Nephron (organoid): ENCODE measurements at regions not wholly inside any gene's neighbourhood (a gene's known extent, or its start where the extent isn't known, plus 50 kb on each side); places are given as distances from the start of the nearest gene placed in this dataset.
A peak's percentile ranks its signal among the peaks of the same experiment; 100 is the strongest.
"Not testable (repeated sequence)": the region's sequence is repeated elsewhere in the genome, so short reads cannot be mapped to it uniquely, and the experiment has no call there.

Experiments used
- H3K27ac Mint-ChIP-seq, 3 experiments: 2 replicates each; pipeline ENCODE4 v1.8.0; 2020; ENCODE audit warnings: mixed read lengths in 3 of 3, mild to moderate bottlenecking in 2 of 3, moderate library complexity in 1 of 3
- H3K27me3 Mint-ChIP-seq: 2 replicates; pipeline ENCODE4 v1.8.0; 2021; ENCODE audit warnings: low read depth, mild to moderate bottlenecking, moderate library complexity, mixed read lengths
- H3K36me3 Mint-ChIP-seq: 2 replicates; pipeline ENCODE4 v1.8.0; 2020; ENCODE audit warnings: low read depth, mixed read lengths
- H3K4me1 Mint-ChIP-seq: 2 replicates; pipeline ENCODE4 v1.8.0; 2020; ENCODE audit warnings: mixed read lengths
- H3K4me3 Mint-ChIP-seq, 3 experiments: 2 replicates each; pipeline ENCODE4 v1.8.0; 2020; ENCODE audit warnings: mild to moderate bottlenecking in 3 of 3, mixed read lengths in 3 of 3, moderate library complexity in 2 of 3
- H3K9me3 Mint-ChIP-seq: 2 replicates; pipeline ENCODE4 v1.8.0; 2020; ENCODE audit warnings: mixed read lengths
- CTCF ChIP-seq, 3 experiments: fragments of 200-600 bp; sonication (generic); IDR thresholded peaks; one replicate each; pipeline ENCODE4 v1.5.0; 2021; ENCODE audit warnings: antibody characterized with exemption in 3 of 3; ENCODE audit not compliant: unreplicated experiment in 3 of 3

- no peaks in the 10 kb centered on the region for H3K36me3 Mint-ChIP-seq
- H3K4me1 Mint-ChIP-seq: peaks cover 13% of the 10 kb centered on the region
- H3K4me3 Mint-ChIP-seq: no peak overlapping the region
- H3K9me3 Mint-ChIP-seq: no peaks in the 10 kb centered on the region
- no peak for TF ChIP-seq CTCF (IDR thresholded peaks at IDR 0.05; ENCODE audit: unreplicated experiment in 3 of 3)
- no peak overlapping the region for H3K27ac Mint-ChIP-seq
- peaks cover 7% of the 10 kb centered on the region for H3K27me3 Mint-ChIP-seq
Observed at GRCh38 chr12:30301291-30301690, 394.4 kb downstream of the IPO8 start.

- peaks cover 12% of the 10 kb centered on the region for H3K9me3 Mint-ChIP-seq
- H3K27ac Mint-ChIP-seq: peak overlapping the region; percentile 1 to 67 (median 45)
- no peak overlapping the region for H3K4me3 Mint-ChIP-seq
- no peaks in the 10 kb centered on the region for H3K36me3 Mint-ChIP-seq
- H3K27me3 Mint-ChIP-seq: no peaks in the 10 kb centered on the region
- H3K4me1 Mint-ChIP-seq: peaks cover 8% of the 10 kb centered on the region
- no peak for TF ChIP-seq CTCF (IDR thresholded peaks at IDR 0.05; ENCODE audit: unreplicated experiment in 3 of 3)
Observed at GRCh38 chr12:30296486-30296885, 399.2 kb downstream of the IPO8 start.

GRCh38 chr12:30286345-30286926 is 409.2 kb downstream of the IPO8 start:
- Mint-ChIP-seq H3K27me3 (peaks cover 6% of the 10 kb centered on the region), H3K27ac (no peak overlapping the region), H3K36me3 (no peaks in the 10 kb centered on the region), H3K4me1 (no peaks in the 10 kb centered on the region), H3K9me3 (peaks cover 8% of the 10 kb centered on the region), H3K4me3 (no peak overlapping the region)
- peak; percentile 53 to 70 (median 60) for TF ChIP-seq CTCF (IDR thresholded peaks at IDR 0.05; ENCODE audit: unreplicated experiment in 3 of 3)

- H3K27ac Mint-ChIP-seq: no peak overlapping the region
- H3K36me3 Mint-ChIP-seq: no peaks in the 10 kb centered on the region
- TF ChIP-seq CTCF (IDR thresholded peaks at IDR 0.05; ENCODE audit: unreplicated experiment in 3 of 3): no peak
- H3K9me3 Mint-ChIP-seq: peaks cover 5% of the 10 kb centered on the region
- no peak overlapping the region for H3K4me3 Mint-ChIP-seq
- peaks cover 7% of the 10 kb centered on the region for H3K4me1 Mint-ChIP-seq
- peaks cover 5% of the 10 kb centered on the region for H3K27me3 Mint-ChIP-seq
Observed at GRCh38 chr12:30278401-30278800, 417.3 kb downstream of the IPO8 start.

GRCh38 chr12:30272515-30272914 is 423.2 kb downstream of the IPO8 start:
- H3K4me1 Mint-ChIP-seq: peaks cover 29% of the 10 kb centered on the region
- not testable (repeated sequence) for H3K27ac Mint-ChIP-seq, H3K4me3 Mint-ChIP-seq, H3K9me3 Mint-ChIP-seq, H3K27me3 Mint-ChIP-seq, H3K36me3 Mint-ChIP-seq

- no peak overlapping the region for H3K4me3 Mint-ChIP-seq
- TF ChIP-seq CTCF (IDR thresholded peaks at IDR 0.05; ENCODE audit: unreplicated experiment in 3 of 3): no peak
- H3K9me3 Mint-ChIP-seq: peaks cover 10% of the 10 kb centered on the region
- H3K4me1 Mint-ChIP-seq: peaks cover 22% of the 10 kb centered on the region
- no peaks in the 10 kb centered on the region for H3K36me3 Mint-ChIP-seq
- H3K27ac Mint-ChIP-seq: peak overlapping the region; percentile 37 to 71 (median 41)
- H3K27me3 Mint-ChIP-seq: no peaks in the 10 kb centered on the region
Observed at GRCh38 chr12:30269496-30269895, 426.2 kb downstream of the IPO8 start.
